ENCODE measurements at regions not wholly inside any gene's neighbourhood (a gene's known extent, or its start where the extent isn't known, plus 50 kb on each side); places are given as distances from the start of the nearest gene placed in this dataset.

GRCh38 chr2:198424112-198424511, 619.7 kb downstream of the PLCL1 start:
- no peak for TF ChIP-seq CTCF (IDR thresholded peaks at IDR 0.05; ENCODE audit: low read length)
- no peak for TF ChIP-seq EZH2 (optimal IDR thresholded peaks at IDR 0.05; ENCODE audit: low read depth, low read length)
- no peak for TF ChIP-seq EZH2phosphoT487 (IDR thresholded peaks at IDR 0.05; ENCODE audit: low read length)
